ENCODE measurements at regions not wholly inside any gene's neighbourhood (a gene's known extent, or its start where the extent isn't known, plus 50 kb on each side); places are given as distances from the start of the nearest gene placed in this dataset.

DNA sequence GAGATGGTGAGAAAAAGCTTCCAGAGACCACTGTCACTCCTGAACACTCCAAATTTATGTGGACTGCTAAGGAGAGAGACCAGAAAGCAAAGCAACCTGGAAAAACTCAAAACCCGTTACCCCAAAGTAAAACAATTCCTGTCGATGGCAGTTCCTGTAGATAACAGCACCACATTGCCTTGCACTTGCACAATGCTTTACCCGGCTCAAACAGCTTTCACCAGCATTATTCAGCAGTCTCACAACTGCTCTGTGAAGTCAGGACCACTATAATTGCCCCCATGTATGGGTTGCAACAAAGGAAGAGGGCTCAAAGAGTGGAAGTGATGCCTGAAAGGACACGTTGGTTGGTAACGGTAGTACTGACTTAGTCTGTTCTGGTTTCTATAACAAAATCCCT lies 234.8 kb downstream of the BCOR start:
- ATAC-seq, result no peak
- RAD21 ChIA-PET (ENCODE audit: low non-redundant PET in 1 of 2, low total read pairs in 2 of 2, uncharacterized antibody in 2 of 2, unreplicated experiment in 2 of 2), result no interaction called here

More for the DNA sequence above, 234.8 kb downstream of the BCOR start:
- Histone ChIP-seq H4K20me1 (ENCODE audit: insufficient read depth) (no peaks in the 10 kb centered on the region), H3K27ac (ENCODE audit: low read depth, low read length) (no peak overlapping the region), H3K36me3 (ENCODE audit: control insufficient read depth in 1 of 2, insufficient read depth in 2 of 2, low read length in 2 of 2) (no peaks in the 10 kb centered on the region), H3K9me2 (ENCODE audit: insufficient read depth) (no peaks in the 10 kb centered on the region), H3K79me2 (ENCODE audit: insufficient read depth, low read length) (no peaks in the 10 kb centered on the region), H3K9ac (ENCODE audit: low read length) (no peak overlapping the region), H2AFZ (ENCODE audit: low read depth, low read length, poor library complexity, severe bottlenecking) (no peak overlapping the region), H3K9me3 (ENCODE audit: control insufficient read depth in 1 of 2, insufficient read depth in 1 of 2, low read depth in 1 of 2, low read length in 2 of 2) (no peaks in the 10 kb centered on the region), H3K4me1 (ENCODE audit: control insufficient read depth in 1 of 2, insufficient read depth in 2 of 2, low read length in 2 of 2) (peaks cover 4 to 12% of the 10 kb centered on the region in 2 experiments), H3K27me3 (ENCODE audit: insufficient read depth, low read length) (no peaks in the 10 kb centered on the region), H3K4me3 (replicated peaks in 1 of 2; ENCODE audit: low read depth in 1 of 2, low read length in 2 of 2) (no peak overlapping the region), H3K4me2 (ENCODE audit: low read length) (no peak overlapping the region)
- intact Hi-C loops (cut with micrococcal nuclease), result no loop called here
- DNase-seq (ENCODE audit: low read depth, low spot score), result no peak
- BruUV-seq (replicated peaks), result no TSS peak
- POLR2A ChIA-PET, result no interaction called here
- CTCF ChIA-PET, result no interaction called here
- TF ChIP-seq SIN3A (IDR thresholded peaks at IDR 0.05; ENCODE audit: low read depth), result no peak
- no peak for TF ChIP-seq ELF1 (IDR thresholded peaks at IDR 0.05; ENCODE audit: borderline replicate concordance, low read depth)
- no peak for TF ChIP-seq CTCF (IDR thresholded peaks at IDR 0.05 in 2 of 3, conservative IDR thresholded peaks at IDR 0.05 in 1 of 3; ENCODE audit: borderline replicate concordance in 1 of 3, insufficient read depth in 1 of 3, low read depth in 2 of 3, low read length in 2 of 3)
- TF ChIP-seq FOSL1 (IDR thresholded peaks at IDR 0.05; ENCODE audit: low read depth), result no peak
- TF ChIP-seq TCF7L2 (IDR thresholded peaks at IDR 0.05; ENCODE audit: borderline replicate concordance, extremely low read depth, insufficient read depth, insufficient read length), result no peak
- no peak for TF ChIP-seq MAX (IDR thresholded peaks at IDR 0.05)
- no peak for TF ChIP-seq SRF (IDR thresholded peaks at IDR 0.05; ENCODE audit: low read depth)
- no peak for TF ChIP-seq ATF3 (IDR thresholded peaks at IDR 0.05)
- no peak for TF ChIP-seq SP1 (IDR thresholded peaks at IDR 0.05; ENCODE audit: low read depth)
- no peak for TF ChIP-seq CBX3 (IDR thresholded peaks at IDR 0.05; ENCODE audit: low read depth)
- TF ChIP-seq ZNF274 (IDR thresholded peaks at IDR 0.05; ENCODE audit: low read depth, low read length), result no peak
- no peak for TF ChIP-seq POLR2AphosphoS5 (IDR thresholded peaks at IDR 0.05; ENCODE audit: low read depth, low read length)
- no peak for TF ChIP-seq EGR1 (IDR thresholded peaks at IDR 0.05; ENCODE audit: low read depth)
- TF ChIP-seq, protein P1, sequence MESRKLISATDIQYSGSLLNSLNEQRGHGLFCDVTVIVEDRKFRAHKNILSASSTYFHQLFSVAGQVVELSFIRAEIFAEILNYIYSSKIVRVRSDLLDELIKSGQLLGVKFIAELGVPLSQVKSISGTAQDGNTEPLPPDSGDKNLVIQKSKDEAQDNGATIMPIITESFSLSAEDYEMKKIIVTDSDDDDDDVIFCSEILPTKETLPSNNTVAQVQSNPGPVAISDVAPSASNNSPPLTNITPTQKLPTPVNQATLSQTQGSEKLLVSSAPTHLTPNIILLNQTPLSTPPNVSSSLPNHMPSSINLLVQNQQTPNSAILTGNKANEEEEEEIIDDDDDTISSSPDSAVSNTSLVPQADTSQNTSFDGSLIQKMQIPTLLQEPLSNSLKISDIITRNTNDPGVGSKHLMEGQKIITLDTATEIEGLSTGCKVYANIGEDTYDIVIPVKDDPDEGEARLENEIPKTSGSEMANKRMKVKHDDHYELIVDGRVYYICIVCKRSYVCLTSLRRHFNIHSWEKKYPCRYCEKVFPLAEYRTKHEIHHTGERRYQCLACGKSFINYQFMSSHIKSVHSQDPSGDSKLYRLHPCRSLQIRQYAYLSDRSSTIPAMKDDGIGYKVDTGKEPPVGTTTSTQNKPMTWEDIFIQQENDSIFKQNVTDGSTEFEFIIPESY (IDR thresholded peaks at IDR 0.05; ENCODE audit: extremely low read depth, insufficient replicate concordance, low read length), result no peak
- TF ChIP-seq POLR2A (IDR thresholded peaks at IDR 0.05; ENCODE audit: borderline replicate concordance, extremely low read depth, insufficient read depth, insufficient read length), result no peak
- no peak for TF ChIP-seq YY1 (IDR thresholded peaks at IDR 0.05; ENCODE audit: extremely low read depth, insufficient replicate concordance, low read depth, low read length)
- TF ChIP-seq EZH2phosphoT487 (IDR thresholded peaks at IDR 0.05; ENCODE audit: borderline replicate concordance), result no peak
- no peak for TF ChIP-seq CEBPB (IDR thresholded peaks at IDR 0.05; ENCODE audit: low read depth)

All from HCT116 (cell line).